Keratinocyte (primary cell): ENCODE measurements at regions not wholly inside any gene's neighbourhood (a gene's known extent, or its start where the extent isn't known, plus 50 kb on each side); places are given as distances from the start of the nearest gene placed in this dataset.

Source experiments
- EZH2 ChIP-seq: IDR thresholded peaks from one replicate; pipeline ENCODE4 v1.6.1; 2012; ENCODE audit warnings: inconsistent platforms, mild to moderate bottlenecking, low read length, moderate library complexity
- TF ChIP-seq, protein P1 (sequence below), 3 experiments: IDR thresholded peaks in 1 of 3; conservative IDR thresholded peaks in 1 of 3; optimal IDR thresholded peaks in 1 of 3; 2 replicates in 2 of 3; 3 replicates in 1 of 3; pipeline versions ENCODE3 to v1.5.1; 2011; ENCODE audit warnings: low read length in 3 of 3, mild to moderate bottlenecking in 3 of 3, moderate library complexity in 2 of 3, control low read depth in 1 of 3, inconsistent platforms in 1 of 3; ENCODE audit not compliant: insufficient read depth in 2 of 3; ENCODE audit errors: extremely low read depth in 1 of 3

GRCh38 chr3:177358091-177358976 is 161.1 kb upstream of the TBL1XR1 start:
- TF ChIP-seq, protein P1, sequence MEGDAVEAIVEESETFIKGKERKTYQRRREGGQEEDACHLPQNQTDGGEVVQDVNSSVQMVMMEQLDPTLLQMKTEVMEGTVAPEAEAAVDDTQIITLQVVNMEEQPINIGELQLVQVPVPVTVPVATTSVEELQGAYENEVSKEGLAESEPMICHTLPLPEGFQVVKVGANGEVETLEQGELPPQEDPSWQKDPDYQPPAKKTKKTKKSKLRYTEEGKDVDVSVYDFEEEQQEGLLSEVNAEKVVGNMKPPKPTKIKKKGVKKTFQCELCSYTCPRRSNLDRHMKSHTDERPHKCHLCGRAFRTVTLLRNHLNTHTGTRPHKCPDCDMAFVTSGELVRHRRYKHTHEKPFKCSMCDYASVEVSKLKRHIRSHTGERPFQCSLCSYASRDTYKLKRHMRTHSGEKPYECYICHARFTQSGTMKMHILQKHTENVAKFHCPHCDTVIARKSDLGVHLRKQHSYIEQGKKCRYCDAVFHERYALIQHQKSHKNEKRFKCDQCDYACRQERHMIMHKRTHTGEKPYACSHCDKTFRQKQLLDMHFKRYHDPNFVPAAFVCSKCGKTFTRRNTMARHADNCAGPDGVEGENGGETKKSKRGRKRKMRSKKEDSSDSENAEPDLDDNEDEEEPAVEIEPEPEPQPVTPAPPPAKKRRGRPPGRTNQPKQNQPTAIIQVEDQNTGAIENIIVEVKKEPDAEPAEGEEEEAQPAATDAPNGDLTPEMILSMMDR (optimal IDR thresholded peaks at IDR 0.05 in 1 of 3, IDR thresholded peaks at IDR 0.05 in 1 of 3, conservative IDR thresholded peaks at IDR 0.05 in 1 of 3; ENCODE audit: extremely low read depth in 1 of 3, insufficient read depth in 2 of 3, low read length in 3 of 3) = no peak
- TF ChIP-seq EZH2 = no peak
